Fibroblast of the aortic adventitia (primary cell): ENCODE measurements at regions not wholly inside any gene's neighbourhood (a gene's known extent, or its start where the extent isn't known, plus 50 kb on each side); places are given as distances from the start of the nearest gene placed in this dataset.

Experiments used
- DNase-seq: peaks from one replicate; pipeline ENCODE4 v3.0.0-alpha.2; 2010; ENCODE audit warnings: low read depth
- H3K4me3 ChIP-seq: 2 replicates; pipeline ENCODE4 v1.5.1; 2011; ENCODE audit warnings: low read depth, mild to moderate bottlenecking, control low read depth, low read length, moderate library complexity
- CTCF ChIP-seq: IDR thresholded peaks from 2 replicates; pipeline ENCODE4 v1.5.1; 2011; ENCODE audit warnings: mild to moderate bottlenecking, low read length, control low read depth, inconsistent platforms; ENCODE audit not compliant: insufficient read depth

GRCh38 chr11:15476371-15476917 is 361.7 kb downstream of the INSC start:
- TF ChIP-seq CTCF: no peak
- no peak for DNase-seq
- H3K4me3 ChIP-seq: no peak overlapping the region

DNA sequence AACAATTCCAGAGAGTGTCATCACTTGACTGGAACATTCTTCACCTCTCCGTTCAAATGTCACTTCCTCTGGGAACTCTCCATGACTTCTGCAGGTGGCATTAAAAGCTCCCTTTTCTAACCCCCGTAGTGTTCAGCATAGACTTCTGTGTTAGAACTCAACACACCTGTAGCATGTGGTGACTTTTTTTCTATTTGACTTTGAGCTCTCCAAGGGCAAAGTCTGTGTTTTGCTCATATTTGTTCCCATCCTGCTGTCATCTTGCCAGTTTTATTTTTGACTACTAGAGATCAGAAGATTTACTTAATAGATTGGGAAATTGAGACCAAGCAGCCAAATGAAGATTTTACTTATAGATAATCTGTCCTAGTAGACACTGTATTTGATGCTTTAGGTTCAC is 367.1 kb downstream of the INSC start:
- no peak for TF ChIP-seq CTCF
- no peak for DNase-seq
- H3K4me3 ChIP-seq: no peak overlapping the region

- no peak for TF ChIP-seq CTCF
- H3K4me3 ChIP-seq: no peak overlapping the region
- DNase-seq: no peak
These were observed 368.5 kb downstream of the INSC start for GRCh38 chr11:15483205-15483604.

- TF ChIP-seq CTCF: no peak
- H3K4me3 ChIP-seq: no peak overlapping the region
- no peak for DNase-seq
These were observed 369.7 kb downstream of the INSC start for GRCh38 chr11:15484398-15484797.

DNA sequence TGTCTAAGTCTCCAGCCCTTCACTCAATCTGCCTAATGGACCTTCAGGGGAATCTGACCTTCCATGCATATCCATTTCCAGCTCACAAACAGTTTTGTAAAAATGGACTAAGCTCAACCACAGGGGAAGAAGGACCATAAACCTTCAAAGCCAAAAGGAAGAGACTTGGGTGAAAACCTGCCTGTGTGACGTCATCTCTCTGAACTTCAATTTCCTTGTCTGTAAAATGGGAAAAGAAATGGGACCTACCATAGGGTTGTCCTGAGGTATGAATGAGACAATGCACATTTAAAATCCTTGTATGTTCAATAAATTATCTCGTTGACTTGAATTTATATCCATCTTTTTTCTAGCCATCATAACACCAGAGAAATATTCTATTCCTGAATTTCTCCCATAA is 370.7 kb downstream of the INSC start:
- no peak for DNase-seq
- H3K4me3 ChIP-seq: no peak overlapping the region
- no peak for TF ChIP-seq CTCF

- DNase-seq: no peak
- no peak overlapping the region for H3K4me3 ChIP-seq
- TF ChIP-seq CTCF: no peak
These were observed 374.6 kb downstream of the INSC start for GRCh38 chr11:15489281-15489680.

DNA sequence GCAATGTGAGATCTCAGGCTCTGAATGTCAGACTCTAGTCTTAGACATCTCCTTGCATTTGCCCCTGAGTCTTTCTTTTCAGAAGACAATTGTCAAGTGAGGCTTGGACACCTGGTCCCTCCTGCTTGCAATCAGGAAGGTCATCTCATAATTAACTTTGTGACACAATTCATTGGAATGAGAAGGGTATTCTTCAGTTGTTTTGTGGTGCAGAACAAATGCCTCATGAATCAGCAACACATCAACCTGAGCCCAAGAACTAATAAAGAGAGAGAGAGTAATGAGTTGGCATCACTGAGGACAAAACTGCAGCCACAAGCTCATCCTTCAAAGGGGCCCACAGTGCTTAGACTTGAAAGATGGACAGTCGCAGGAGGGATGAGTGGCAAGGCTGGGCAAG is 375.8 kb downstream of the INSC start:
- no peak for TF ChIP-seq CTCF
- no peak for DNase-seq
- no peak overlapping the region for H3K4me3 ChIP-seq
